GM19395 (cell line): ENCODE measurements at regions not wholly inside any gene's neighbourhood (a gene's known extent, or its start where the extent isn't known, plus 50 kb on each side); places are given as distances from the start of the nearest gene placed in this dataset.
"Not testable (repeated sequence)": the region's sequence is repeated elsewhere in the genome, so short reads cannot be mapped to it uniquely, and the experiment has no call there.

Source experiments
- ATAC-seq: cut with Tn5 transposase; IDR thresholded peaks from one replicate; pipeline ENCODE4 v1.9.1; 2021; ENCODE audit warnings: mild to moderate bottlenecking, moderate library complexity; ENCODE audit not compliant: unreplicated experiment

DNA sequence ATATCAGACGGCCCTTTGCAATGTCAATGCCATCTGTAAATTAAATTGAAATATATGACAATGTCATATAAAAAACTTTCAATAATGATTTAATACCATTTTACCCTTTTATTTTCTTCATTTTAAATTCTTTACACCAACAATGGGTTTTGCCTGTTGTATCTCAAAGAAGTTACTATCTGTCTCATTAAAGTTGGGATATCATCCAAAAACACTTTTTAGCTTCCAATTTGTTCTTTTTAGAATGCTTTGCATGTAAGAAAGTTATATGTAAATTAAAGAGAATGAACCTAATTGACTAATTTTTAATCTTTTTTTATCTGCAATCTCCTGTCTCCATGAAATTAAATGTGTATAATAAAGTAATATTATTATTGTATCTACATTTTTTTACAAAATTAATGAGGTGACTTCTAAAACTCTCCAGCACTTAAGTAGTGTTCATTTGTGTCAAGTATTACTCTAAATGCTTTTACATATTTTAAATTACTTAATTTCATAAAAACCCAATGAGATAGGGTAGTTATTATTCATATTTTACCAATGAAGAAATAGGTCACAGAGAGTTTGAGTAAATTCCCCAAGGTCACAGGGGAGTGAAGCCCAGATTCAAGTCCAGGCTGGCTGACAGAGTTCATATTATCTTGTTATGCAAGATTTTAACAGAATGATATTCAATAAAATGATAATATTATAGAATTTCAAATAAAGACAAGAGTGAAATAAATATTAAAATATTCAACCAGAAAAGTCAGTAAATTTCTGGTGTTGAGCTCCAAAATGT, 673.0 kb upstream of the FLRT2 start:
- no peak for ATAC-seq

DNA sequence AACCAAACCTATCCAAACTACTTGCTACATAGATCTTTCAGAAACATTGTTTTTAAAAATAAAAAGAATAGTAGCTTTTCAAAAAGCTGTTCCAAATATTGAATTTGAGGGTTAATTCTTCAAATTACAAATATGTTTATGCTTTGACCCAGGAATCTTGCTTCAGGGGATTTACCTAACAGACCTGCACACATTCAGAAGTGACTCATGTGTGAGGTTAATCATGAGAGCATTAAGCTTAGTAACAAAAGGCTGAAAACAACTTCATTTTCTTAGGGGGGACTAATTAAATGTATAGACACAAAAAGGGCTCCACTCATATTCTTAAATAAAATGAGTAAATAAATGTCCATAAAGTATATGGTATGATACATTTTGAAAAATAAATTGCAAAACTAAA, 672.4 kb upstream of the FLRT2 start:
- ATAC-seq = no peak

DNA sequence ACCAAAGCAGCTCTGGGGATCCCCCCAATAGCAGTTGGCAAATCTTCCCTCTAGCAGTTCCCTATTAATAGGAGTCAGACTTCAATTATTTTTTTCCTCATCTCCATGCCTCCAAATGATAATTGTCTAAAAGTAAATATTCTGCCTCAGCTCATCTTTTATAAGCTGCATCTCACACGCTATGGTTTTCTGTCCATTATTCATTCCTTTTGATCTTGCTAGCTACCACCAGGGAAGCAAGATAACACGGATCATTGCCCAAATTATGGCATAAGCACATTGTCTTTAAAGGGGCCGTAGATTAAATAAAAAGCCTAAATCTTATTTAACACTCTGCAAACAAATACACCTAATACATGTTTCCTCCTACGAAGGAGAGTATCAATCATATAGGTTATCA, 670.8 kb upstream of the FLRT2 start:
- no peak for ATAC-seq

DNA sequence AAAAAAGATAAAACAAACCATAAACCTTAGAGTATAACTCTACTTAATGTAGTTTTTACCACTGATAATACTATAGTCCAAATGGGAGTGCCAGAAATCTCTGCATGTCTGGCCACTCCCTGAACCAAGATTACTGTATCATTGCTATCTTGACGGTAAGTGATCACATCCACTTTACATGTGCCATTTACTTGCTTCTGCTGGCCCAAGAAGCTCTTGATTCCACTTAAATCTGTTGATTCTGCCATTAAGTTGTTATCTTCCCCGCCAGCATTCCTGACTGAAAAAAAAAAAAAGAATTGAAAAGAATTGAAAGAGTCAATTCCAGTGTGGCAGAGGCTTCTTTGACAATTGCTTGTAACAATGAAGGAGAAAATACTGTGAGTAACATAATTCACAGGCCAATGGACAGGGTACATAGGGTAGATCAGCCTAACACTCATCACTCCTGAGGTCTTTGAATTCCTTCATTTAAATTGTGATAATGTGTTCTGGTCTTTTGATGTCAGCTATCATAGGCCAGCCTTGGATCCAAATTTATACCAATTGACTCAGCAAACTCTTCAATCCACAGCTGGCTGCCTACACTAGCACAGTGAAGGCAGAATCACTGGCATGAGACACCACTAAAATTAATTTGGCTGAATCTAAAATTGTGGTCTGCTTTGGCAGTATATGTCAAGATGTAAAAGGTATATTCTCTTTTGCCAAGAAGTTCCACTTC, 665.2 kb upstream of the FLRT2 start:
- no peak for ATAC-seq

DNA sequence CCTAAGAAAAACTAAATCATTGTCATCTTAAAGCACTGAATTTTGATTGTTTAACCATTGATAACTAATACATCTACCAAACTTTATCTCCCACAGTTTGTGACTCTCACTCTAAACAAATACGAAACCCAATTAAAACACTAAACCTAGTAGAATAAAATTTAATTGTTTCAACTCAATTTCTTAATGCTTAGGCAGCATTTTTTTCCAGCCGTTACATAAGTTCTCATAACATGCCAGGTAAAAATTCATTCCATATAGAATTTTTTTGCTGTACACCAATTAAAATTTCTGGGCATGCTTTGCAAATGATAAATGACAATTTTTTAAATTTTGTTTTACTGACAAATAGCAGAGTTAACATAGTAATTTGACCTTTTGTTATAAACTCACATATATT, 658.2 kb upstream of the FLRT2 start:
- no peak for ATAC-seq

DNA sequence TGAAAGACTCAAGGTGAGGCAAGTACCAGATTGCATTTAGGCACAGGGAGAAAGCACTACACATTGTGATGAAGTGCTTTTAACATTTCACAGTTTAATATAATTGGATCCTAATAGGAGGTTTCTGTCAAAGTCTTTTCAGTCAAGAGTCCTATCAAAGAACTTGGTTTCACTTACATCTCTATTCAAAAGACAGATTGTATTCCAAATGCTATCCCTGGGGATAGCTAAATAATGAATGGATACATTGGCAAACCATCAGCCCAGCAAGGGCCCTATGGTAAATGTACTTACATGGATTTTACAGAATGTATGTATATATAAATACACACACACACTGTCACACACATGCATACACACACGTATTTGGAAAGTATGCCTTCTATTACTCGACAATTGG, 655.5 kb upstream of the FLRT2 start:
- ATAC-seq = no peak

DNA sequence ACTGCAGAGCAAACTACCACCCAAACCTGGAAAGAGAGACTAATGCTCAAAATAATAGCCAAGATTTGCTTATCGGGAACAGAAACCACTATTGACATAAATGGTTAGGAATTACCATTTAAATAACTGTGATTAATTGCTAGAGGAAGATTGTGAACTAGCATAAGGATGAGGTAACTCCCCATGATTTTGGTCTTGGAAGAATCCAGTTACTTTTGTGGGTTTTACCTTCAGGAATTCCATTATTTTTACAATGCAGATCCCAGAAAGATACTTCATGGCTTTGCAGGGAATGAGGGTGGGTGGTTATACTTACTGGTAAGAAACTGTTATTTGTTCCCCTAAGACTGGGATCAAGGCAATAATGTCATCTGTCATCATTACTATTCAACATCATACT, 652.9 kb upstream of the FLRT2 start:
- no peak for ATAC-seq

DNA sequence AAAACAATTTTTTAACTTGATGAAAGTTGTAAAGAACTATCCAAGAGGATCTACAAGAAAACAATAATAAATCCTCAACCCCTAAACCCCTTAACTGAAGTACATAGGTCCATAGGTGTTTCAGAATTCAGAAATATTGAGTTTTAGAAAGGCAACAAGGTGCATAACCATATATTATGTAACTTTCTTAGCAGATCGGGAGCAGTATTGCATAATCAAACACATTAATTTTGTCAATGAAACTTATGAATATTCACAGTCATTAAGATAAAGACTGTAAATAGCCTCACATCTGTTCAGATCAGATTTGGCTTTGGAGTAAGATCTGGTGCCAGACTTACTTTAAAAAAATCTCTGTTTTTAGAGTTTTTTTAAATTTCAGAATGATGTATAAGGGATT, 647.1 kb upstream of the FLRT2 start:
- ATAC-seq = no peak

DNA sequence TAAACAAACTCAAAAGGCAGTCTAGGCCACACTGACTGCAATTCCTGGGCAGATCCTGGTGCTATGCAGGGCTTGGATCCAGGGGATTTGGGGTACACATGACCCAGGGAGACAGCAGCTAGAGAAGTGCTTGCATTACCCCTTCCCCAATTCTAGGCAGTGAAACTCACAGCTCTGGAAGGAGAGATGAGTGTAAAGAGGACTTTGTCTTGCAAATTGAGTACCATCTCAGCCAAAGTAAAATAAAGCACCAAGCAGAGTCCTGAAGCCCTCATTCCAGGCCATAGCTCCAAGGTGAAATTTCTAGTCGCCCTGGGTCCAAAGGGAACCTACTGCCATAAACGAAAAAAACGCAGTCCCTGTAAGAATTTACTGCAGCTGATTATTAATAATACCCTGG, 644.9 kb upstream of the FLRT2 start:
- no peak for ATAC-seq

DNA sequence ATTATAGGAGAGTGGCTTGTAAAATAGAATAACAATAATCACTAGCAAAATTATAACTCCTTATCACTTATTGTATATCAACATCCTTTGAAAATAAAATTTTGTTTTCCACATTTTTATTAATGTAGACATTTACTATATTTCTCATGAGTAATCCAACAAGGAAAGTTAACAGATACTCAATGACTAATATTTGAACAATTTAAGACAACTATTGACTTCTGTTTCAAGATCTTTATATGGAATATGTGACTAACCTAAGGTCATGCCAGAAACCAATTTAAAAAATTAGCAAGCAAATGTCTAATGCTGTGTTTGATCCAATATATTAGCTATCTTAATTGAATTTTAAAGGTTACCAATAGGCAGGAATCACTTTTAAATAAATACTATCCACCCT, 638.5 kb upstream of the FLRT2 start:
- ATAC-seq = no peak

DNA sequence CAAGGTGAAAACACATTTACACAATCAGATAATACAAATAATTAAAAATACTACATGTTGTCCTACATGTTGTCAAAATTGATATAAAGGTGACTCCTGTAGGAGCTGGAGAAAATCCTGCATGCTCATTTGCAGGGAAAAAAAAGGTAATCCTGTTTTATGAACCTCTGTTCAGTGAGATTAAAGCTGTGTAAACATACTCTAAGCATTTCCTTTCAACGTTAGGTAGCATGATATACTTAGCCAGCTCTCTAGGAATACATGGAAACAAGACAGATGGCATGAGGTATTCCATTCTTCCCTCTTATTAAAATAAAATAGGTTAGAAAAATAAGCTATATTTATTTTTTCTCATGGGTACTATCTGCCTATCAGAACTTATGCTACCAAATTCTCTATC, 635.7 kb upstream of the FLRT2 start:
- no peak for ATAC-seq

DNA sequence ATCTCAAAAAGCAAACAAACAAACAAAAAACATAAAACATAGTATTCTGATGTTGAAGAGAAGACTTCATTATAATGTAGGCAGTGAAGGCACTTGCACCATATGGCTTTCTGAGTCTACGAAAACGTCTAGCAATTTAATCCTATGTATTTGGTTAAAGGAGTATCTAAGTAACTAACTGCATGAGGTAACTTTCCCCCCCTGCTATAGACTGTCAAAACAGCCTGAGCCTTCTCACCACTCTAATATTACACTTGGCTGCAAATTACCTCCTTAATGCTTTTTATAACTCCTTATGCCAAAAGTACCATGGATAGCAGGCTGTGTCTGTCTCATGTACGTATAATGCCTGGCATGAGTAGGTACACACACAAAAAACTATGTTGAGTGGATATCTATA, 607.6 kb upstream of the FLRT2 start:
- ATAC-seq = no peak

DNA sequence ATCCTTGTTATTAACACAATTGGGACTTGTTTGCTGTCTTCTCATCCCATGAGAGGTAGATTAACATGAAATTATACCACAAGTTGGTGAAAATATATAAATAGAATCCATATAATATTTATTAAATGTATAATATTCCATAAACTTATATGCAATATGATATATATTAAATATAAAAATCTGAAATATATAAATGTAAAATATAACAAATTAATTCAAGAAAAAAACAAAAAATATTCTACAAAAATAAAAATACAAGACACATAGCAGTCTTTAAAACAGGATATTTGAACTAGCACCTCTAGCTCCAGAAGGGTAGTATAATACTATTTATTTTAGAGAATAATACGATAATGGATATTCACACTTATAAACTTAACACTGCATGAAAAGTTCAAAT, 603.3 kb upstream of the FLRT2 start:
- no peak for ATAC-seq

DNA sequence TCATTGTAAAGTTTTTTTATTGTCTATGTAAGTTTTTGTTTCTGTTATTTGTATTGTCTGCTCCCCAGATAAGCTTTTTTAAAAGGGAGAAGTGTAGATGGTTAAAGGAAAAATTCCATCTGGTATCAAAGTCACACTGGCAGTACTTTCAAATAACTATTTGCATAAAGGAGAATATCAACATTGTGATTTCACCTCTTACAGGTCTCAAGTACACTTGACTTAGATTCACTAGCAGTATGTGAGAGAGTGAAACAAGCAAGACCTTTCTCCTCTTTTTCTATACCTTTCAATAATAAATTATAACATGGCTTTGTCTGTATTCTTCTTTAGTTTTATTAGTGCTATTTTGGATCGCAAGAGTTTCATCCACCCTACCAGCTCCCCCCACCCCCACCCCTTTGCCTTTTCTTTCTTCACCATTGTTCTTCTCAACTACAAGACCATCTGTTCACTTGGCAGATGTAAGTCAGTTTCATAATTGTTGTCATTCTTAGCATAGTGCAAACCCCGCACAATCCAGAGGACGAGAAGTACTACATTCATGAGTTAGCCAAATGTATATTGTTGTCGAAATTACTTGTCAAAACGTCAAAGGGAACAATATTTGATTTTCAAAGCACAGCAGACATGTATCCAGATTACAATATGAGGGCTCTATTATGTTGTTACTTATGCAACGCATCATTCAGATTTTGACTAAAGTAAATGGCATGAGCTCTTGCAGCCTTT, 602.7 kb upstream of the FLRT2 start:
- ATAC-seq = no peak

DNA sequence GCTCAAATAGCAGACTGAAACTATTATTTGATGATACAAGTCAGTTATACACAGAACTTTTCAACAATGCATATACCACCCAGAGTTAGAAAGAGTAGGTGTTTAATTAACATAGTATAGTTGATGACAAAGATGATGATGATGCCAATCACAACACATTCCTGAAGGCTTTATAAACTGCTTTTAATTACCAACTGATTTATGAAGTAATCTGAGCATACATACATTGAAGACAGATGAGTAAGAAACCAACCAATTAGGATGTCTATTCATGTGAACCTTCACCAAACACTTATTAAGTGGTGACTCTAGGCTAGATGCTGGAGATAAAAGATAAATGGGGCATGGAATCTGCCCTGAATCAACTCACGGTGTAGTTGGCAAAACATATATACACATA, 600.9 kb upstream of the FLRT2 start:
- ATAC-seq = no peak

DNA sequence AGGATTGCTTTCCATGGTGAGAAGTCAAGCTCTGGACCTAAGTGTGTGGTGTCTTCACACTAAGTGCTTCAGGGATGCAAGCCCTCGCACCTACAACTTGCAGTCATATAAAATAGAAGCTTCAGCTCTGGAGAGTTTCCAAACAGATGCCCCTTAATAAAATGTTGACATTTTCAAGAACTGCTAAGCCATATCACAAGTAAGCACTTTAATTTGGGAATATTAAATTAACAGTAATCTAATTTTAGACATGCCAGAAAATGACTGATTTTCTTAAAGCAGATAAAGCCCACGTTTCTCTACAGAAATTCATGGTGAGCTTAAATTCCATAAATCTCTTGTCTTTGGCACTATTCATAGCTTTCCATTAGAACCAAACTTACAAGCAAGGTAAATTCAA, 600.1 kb upstream of the FLRT2 start:
- ATAC-seq = no peak

DNA sequence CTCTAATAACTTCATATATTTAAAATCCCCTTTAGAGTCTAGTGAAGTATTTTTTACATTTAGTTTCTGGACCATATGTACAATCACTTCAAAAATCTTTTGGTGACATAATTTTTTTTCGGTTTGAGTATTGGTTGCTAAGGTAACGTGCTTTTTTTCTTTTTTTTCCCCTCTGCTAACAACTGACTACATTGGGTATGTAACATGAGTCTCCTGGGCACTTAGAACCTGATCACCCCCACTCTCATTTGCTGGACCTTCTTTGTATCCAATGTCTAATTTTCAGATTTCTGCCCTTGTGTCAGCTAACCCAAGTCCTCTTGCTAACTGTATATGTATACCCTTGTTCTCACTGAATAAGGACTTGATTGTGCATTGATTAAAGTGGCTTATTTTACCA, 592.9 kb upstream of the FLRT2 start:
- no peak for ATAC-seq

DNA sequence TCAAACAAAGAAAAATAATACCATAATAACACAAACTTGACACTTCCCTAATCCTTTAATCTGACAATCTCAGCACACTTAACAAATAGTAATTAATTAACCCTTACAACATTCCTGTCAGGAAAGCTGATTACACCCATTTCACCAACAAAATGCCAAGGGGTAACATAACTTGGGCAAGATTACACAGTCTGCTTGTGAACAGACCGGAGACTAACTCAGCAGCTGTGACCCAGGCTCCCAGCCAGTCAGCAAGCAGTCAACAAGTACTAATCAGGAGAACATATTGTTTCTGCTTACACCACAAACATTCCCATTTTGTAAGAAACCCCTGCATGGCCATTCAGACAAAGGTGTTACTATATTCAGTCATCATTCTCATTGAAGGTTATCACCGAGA, 592.5 kb upstream of the FLRT2 start:
- no peak for ATAC-seq

DNA sequence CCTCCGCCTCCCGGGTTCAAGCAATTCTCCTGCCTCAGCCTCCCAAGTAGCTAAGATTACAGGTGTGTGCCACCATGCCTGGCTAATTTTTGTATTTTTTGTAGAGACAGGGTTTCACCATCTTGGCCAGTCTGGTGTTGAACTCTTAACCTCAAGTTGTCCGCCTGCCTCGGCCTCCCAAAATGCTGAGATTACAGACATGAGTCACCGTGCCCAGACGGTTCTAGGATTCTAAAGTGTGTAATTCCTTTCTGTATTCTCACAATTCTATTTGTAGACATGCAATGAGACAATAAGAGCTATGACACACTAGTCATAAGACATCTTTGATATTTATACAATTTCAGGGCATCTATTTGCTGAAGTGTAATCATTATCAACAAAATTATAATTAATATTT, 585.0 kb upstream of the FLRT2 start:
- not testable (repeated sequence) for ATAC-seq

DNA sequence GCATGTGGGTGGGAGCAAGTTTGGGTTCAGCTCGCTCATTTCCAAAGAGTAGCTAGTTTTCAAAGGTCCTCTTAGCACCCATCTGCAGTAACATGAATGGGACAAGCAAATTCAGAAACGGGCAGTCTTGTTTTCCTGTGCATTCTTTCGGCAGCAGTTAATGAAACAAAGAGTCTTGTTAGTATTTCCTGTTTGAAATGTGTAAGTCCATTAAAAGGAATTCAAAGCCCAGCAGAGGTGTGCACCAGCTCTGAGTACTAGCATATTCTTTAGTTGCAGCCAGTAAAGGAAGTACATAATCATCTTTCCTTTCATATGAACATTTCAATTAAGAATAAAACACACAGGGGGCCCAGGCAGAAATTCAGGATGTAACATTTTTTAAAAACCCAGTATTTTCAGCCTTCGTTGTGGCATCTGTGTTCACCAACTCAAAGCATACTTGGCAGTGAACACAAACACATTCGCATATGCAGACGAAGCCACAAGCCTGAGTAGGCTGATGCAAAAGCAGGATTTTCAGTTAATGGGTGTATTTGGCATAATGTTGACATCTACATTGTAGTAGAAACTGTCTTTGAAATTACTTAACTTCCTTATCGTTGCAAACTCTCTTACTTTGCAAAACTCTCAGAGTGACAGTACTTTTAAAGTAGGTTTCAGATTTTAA, 570.0 kb upstream of the FLRT2 start:
- ATAC-seq = no peak

DNA sequence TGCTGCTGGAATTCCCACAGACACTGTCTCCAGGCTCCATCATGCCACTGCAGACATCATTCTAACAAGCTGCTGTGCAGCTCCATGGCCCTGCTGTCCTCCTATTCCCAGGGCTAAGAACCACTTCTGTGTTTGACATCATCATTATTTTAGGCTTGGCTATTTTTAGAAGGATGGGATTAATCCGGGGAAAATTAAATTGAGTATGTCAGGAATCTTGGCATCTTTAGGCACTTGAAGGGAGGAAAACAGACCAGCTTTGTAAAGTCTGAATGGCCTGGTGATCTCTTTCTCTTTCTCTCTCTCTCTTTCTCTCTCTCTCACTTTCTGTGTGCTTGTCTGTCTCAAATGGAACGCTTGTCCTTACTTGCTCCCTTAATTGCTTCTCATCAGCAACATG, 568.3 kb upstream of the FLRT2 start:
- no peak for ATAC-seq

DNA sequence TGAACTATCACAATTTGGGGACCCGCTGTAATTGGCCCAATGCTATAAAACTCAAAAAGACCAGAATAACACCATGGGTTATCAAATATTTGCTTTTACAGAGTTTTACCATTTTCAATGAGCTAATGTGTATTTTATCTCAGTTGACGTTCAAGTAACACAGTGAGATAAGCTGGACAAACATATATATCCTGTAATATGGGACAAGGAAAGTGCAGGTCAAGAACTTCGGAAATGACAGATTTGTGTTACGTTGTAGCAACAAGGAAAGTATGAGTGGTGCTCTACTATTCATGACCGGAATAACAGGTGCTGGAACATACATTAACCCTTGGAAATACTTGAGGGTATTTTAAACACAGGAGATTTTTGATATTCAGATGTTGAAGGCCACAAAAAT, 566.4 kb upstream of the FLRT2 start:
- ATAC-seq = no peak
